NOMO-1 treated with dmso at 0.1 percent for 144 hours (cell line): ENCODE measurements at regions not wholly inside any gene's neighbourhood (a gene's known extent, or its start where the extent isn't known, plus 50 kb on each side); places are given as distances from the start of the nearest gene placed in this dataset.
"Not testable (repeated sequence)": the region's sequence is repeated elsewhere in the genome, so short reads cannot be mapped to it uniquely, and the experiment has no call there.

Experiments used
- DNase-seq: peaks from one replicate; lab custom pipeline; 2025; ENCODE audit not compliant: unreplicated experiment; lab: John Stamatoyannopoulos, UW

- no peak for DNase-seq
Measured at GRCh38 chr1:83060651-83061390, 938.1 kb downstream of the TTLL7 start.

GRCh38 chr1:83060221-83060620 lies 938.7 kb downstream of the TTLL7 start:
- DNase-seq, result no peak

- no peak for DNase-seq
Measured at GRCh38 chr1:83058327-83058726, 940.6 kb downstream of the TTLL7 start.

- DNase-seq, result no peak
Measured at GRCh38 chr1:83055391-83056170, 943.4 kb downstream of the TTLL7 start.

GRCh38 chr1:83053446-83053845 lies 945.5 kb downstream of the TTLL7 start:
- no peak for DNase-seq

- DNase-seq, result no peak
Measured at GRCh38 chr1:83052865-83053264, 946.1 kb downstream of the TTLL7 start.

- not testable (repeated sequence) for DNase-seq
Measured at GRCh38 chr1:83051053-83051452, 947.9 kb downstream of the TTLL7 start.

- no peak for DNase-seq
Measured at GRCh38 chr1:83043244-83043643, 955.7 kb downstream of the TTLL7 start.

GRCh38 chr1:83039091-83039490 lies 959.8 kb downstream of the TTLL7 start:
- not testable (repeated sequence) for DNase-seq

- DNase-seq, result no peak
Measured at GRCh38 chr1:83034851-83035250, 964.1 kb downstream of the TTLL7 start.

- no peak for DNase-seq
Measured at GRCh38 chr1:83033682-83034081, 965.2 kb downstream of the TTLL7 start.

- no peak for DNase-seq
Measured at GRCh38 chr1:83029916-83030315, 969.0 kb downstream of the TTLL7 start.

GRCh38 chr1:83029050-83029449 lies 969.9 kb downstream of the TTLL7 start:
- no peak for DNase-seq

GRCh38 chr1:83028467-83028866 lies 970.5 kb downstream of the TTLL7 start:
- DNase-seq, result no peak

GRCh38 chr1:83027511-83027910 lies 971.4 kb downstream of the TTLL7 start:
- no peak for DNase-seq

GRCh38 chr1:83026745-83027144 lies 972.2 kb downstream of the TTLL7 start:
- DNase-seq, result no peak

GRCh38 chr1:83024251-83024767 lies 974.6 kb downstream of the TTLL7 start:
- no peak for DNase-seq

GRCh38 chr1:83023212-83023611 lies 975.7 kb downstream of the TTLL7 start:
- DNase-seq, result no peak

GRCh38 chr1:83022206-83022605 lies 976.7 kb downstream of the TTLL7 start:
- DNase-seq, result no peak

- DNase-seq, result no peak
Measured at GRCh38 chr1:83017701-83018100, 981.2 kb downstream of the TTLL7 start.

- no peak for DNase-seq
Measured at GRCh38 chr1:83017276-83017675, 981.7 kb downstream of the TTLL7 start.

GRCh38 chr1:83016354-83016849 lies 982.5 kb downstream of the TTLL7 start:
- no peak for DNase-seq
